GM19467 (cell line): ENCODE measurements at regions not wholly inside any gene's neighbourhood (a gene's known extent, or its start where the extent isn't known, plus 50 kb on each side); places are given as distances from the start of the nearest gene placed in this dataset.
A peak's percentile ranks its signal among the peaks of the same experiment; 100 is the strongest.

ENCODE experiments used
- ATAC-seq: cut with Tn5 transposase; IDR thresholded peaks from one replicate; pipeline ENCODE4 v1.9.1; 2021; ENCODE audit warnings: mild to moderate bottlenecking, moderate library complexity; ENCODE audit not compliant: unreplicated experiment

DNA sequence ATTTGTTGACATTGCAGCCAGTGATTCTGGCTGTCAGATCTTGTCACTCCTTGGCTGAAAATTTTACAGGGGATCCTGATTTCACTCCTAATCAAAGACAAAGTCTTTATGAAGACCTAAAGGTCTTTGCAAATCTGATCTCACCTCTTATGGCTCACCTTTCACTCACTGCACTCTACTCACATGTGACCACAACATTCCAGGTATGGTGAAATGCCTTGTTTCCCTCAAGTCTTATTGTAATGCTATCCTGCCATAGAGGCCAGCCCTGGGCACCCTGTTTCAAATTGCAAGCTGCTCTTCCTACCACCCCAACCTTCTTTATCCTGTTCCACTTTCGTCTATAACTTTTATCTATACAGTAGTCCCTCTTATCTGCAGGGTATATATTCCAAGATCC, 200.1 kb downstream of the NDFIP2 start:
- ATAC-seq, result no peak

DNA sequence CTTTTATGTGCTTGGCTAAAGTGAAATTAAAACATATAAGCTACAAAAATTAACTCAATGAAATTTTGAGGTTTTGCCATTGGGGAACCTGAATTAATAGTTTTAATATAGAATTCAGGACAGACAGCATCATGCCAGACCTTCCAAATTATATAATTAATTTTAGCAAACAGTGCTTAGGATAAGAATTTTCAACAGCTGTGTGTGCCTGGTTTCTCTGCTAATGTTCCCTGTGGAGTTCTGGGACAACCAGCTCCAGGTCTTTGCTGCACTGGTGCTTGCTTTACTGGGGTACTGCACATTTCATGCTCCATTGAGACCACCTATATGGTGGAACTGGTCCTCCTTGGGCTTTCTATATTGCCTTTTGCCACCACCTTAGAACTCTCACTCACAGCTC, 199.5 kb downstream of the NDFIP2 start:
- no peak for ATAC-seq

DNA sequence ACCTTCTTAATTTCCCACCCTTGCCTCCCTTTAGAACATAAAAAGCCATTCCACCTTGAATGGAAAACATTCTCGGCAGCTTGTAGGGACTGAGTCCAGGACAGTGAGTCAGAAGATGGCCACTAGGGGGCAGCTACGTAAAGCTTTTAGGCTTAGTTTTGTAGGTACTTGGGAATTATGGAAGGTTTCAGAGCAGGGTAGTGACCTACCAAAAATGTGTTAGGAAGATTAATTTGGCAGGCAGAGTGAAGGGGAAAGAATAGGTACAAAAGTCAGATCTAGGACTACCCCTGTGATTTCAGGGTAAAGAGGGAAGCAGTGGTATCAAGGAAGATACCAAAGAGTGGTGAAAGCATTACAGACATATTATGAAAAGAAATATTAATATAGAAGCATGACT, 198.4 kb downstream of the NDFIP2 start:
- peak; percentile 73 for ATAC-seq

DNA sequence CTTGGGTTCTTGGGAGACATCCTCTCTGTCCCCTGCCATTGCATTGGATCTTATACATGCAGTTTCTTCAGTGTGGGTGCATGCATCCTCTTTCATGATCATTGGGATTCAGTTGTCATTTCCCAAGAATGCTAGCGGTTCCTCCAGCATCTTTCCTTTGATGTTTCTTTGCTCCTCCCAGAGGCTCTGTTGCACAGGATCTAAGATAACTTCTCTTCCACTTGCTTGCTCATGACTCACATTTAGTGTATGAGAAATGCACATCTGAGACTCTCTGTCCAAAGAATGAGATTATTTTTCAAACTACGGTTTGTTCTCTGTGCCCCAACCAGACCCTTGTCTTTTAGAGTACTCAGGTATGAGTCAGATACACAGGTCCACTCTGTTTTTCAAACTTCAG, 197.1 kb downstream of the NDFIP2 start:
- ATAC-seq, result no peak

DNA sequence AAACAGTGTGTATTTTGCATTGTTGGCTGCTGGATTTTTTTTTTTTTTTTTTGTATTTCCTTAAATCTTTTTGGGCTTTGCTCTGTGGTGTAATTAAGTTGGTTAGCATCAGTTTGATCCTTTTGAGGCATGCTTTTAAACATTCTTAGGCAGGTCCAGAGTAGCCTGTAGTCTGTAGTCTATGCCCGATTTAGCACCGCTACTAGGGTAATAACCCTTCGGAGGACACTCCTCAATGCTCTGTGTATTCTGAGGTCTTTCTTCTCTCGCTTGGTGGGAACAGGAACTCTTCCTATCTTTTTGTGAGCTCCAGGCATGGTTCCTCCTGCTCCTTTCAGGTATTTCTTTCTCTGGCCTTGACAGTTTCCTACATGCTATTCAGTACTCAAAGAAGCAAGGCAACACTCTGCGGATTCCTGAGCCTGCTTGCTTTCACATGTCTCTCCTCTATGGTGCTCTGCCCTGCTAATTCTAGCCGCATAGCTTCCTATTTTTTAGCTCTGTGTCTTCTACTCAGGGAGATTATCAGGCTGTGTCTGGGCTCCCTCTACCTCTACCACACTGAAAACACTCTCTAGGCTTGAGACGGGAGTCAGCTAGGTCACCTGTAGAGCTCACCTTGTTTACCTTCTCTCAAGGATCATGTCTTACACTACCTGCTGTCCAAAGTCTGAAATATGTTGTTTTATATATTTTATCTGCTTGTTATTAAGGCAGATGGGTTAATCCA, 195.1 kb downstream of the NDFIP2 start:
- ATAC-seq, result no peak

DNA sequence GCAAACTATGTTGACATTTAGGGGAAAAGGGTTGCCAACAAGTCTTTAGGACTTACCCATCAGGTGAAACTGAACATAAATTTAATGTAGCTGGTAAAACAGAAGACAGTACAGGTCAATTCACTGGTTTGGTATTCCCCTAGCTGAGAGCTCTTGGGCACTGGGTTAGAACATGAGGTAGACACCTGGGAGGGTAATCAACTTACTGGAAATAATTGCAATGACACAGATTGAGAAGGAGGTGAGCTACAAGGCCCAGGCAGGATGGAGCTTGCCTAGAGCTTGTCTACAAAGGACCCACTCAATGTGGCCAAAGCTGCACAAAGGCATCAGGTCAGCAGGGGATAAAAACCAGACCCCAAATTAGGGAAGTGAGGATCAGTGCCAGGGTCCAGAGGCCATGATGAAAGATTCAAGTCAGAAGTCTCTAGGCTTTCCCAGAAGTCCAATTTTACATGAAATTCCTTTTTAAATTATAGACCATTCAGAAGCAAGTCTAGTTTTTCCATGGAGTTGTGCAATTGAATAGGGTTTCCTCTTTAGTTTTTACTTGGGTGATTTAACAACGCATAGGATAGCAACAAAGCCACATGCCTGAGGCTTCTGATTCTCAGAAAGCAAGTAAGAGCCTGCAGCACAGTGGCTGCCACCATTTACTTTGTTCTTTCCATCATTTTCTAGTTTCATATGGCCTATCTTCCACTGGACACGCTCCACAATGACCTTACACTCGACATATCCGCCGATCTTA, 194.0 kb downstream of the NDFIP2 start:
- ATAC-seq, result no peak

DNA sequence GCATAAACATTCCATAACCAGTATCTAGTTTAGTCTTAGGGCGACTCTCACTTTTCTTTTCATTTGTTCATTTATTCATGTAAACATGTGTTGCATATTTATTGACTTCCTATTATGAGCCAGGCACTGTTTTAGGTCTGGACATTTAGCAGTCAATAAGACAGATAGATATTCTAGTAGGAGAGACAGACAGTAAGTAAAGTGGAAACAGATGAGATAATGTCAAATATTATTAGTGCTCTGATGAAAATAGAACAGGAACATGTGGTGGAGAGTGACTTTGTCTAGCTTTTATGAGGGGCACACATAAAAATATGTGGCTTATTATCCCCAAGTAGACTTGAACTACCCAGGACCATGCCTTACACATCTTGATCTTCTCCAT, 193.0 kb downstream of the NDFIP2 start:
- ATAC-seq, result no peak

DNA sequence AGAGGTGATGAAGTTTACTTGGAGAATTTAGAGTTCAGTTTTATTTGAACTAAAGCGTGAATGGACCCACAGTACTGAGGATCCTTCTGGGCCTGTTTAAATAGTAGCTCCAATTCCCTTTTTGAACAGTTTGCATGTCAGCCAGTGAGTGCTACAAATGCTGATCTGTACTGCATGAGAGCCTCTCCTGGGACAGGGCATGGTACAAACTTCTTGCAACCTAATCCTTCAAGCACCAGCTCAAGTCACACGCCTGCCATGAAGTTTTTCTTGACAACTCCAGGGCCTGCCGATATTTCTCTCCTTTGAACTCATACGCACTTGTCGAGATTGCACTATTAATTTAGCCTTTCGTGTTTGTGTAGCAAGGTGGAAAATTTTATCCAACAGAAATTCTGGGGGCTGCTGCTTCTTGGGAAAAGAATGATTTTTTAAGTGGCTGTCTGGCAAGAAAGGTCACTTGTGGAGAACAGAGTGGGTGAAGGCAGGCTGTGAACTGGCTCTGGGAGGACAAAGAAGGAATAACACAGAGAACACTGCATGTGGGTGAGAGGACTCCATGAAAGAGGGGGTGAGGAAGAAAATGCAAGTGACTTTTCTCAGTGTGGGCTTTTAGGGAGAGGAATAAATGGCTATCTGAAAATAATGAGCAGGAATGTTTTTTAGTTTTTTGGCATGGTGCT, 192.5 kb downstream of the NDFIP2 start:
- ATAC-seq, result no peak

DNA sequence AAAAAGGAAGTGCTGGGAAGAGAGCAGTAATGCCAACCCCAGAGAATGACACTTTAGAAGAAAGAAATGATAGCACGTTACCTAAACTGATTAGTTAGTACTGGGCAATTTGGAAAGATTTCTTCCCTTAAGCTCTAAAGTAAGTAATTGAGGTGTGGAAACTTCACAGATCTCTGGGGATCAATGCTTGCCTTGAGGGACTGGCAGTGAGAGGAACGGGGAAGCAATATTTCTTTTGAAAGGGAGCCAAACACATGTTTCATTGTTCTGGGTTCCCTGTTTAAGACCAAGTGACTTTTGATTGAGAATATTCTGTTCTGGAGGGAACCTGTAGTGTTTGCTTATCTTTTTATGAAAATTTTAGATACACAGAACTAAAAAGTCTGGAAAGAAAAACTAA, 190.5 kb downstream of the NDFIP2 start:
- no peak for ATAC-seq

DNA sequence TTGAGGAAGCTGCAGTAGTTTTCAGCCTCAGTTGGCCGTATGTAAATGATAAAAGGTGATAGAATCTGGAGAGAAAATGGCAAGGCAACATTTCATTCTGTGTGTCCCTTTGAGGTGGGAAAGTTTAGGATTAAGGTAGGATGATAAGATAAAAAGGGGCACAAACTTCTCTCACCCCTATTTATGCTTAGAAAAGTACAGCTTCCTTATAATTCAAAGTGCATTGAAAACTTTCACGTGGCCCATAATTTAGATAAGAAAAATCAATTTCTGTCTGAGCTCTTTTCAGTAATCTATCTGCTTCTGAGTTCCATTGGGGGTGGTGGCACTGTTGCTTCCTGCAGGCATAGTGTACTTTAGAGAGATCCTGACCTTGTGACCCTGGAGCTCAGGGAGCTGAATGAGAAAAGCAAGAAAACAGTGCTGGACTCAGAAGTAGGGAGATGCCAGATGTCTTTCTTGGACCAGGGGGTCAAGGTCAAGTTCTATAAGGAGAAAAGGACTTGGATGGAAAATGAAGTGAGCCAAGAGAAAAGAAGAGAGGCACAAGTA, 187.3 kb downstream of the NDFIP2 start:
- ATAC-seq, result no peak

DNA sequence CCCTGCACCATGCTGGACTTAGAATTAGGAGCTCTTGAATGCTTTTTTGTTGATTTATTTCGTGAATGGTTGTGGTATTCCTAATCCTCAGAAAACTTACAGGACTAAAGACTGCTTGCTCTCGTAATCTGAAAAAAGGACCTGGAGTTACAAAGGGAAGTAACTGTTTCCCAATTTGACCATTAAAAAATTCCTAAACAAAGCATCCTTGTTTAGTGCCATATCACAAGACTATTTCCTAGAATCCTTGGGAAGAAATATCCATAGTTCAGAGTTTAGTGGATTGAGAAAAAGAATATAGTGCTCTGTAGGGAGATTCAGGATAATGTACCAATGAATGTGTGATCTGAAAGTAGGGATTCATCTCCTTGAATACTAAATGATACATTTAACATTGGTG, 186.8 kb downstream of the NDFIP2 start:
- no peak for ATAC-seq

DNA sequence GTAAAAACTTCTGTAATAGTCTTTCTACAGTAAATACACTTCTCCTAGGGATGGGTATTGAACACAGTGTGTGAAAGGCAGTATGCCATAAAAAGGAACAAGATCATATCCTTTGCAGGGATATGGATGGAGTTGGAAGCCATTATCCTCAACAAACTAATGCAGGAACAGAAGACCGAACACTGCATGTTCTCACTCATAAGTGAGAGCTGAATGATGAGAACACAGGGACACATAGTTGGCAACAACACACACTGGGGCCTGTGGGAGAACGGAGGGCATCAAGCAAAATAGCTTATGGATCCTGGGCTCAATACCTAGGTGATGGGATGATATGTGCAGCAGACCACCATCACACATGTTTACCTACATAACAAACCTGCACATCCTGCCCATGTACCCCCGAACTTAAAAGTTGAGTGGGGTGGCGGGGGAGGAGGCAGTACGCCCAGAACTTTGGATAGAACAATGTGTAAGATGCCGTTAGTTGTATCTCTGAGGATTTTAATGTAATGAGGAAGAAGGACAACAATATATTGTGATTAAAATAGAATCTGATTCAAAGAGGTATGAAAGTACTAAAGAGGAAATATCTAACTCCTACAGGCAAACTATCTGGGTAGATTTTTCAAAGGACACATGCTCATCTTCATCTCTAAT, 183.2 kb downstream of the NDFIP2 start:
- no peak for ATAC-seq

DNA sequence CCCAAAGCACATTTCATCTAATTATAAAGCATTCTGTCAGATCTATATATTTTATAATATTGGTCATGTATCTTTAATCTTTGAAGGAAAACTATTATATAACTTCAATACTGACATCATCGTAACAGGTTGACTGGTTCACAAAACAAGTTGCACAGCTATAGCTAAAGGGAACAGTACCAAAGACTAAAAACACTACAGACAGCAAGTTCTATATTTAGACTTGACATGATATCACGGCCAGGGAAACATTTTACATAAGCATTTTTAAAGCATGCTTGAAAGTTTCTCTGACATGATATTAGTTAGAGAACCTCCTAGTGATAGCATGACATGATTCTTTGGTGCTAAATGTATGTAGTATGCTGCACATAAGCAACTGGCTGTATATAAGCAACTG, 182.5 kb downstream of the NDFIP2 start:
- no peak for ATAC-seq

DNA sequence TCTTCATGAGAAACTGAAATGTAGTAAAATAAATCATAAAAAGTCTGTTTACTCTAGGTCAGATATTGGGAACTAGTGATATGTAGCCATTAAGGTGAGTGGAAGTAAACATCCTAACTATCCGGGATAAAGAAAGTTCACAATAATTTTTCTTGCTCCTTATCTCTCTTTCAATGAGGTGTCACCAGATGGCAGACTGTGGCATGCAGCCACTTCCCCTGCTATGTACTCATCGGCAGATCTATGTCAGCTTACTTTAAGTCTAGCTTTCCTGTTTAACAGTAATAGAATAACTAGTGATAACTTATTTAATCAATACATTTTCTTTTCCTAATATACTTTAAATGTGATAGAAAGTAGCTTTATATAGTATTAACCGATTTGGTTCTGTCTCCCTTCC, 181.9 kb downstream of the NDFIP2 start:
- ATAC-seq, result no peak

DNA sequence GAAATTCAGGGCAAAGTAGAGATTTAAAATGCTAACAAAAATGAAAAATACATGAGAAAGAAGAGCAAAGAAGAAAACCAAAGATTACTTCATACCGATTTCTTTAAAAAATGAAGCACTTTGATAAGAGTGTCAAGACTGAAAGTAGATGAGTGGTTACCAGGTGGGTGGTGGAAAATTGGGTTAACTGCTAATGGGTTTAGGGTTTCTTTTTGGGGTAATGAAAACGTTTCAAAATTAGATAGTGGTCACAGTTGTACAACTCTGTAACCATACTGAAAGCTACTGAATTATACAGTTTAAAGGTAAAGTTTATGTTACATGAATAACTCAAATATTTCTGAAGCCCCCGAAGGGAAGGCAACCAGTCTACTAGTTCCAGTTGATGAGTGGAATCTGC, 179.4 kb downstream of the NDFIP2 start:
- ATAC-seq, result no peak

DNA sequence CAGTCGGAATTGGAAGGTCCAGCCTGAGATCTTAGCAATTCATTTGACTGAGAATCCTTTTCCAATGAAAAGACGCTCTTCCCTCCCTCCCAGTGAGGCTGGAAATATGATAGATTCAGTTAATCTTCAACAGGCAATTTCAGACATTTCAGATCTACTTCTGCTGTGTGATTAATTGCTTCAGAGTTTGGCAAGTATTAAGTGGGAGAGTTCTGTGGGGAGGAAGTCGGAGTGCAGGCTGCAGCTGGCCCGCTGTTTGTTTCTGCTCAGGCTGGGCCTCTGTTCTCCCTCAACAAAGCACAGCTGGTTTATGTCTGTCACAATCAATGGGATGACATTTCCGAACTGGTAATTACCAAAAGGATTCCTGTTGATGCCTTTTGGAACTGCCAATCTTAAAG, 178.2 kb downstream of the NDFIP2 start:
- no peak for ATAC-seq

DNA sequence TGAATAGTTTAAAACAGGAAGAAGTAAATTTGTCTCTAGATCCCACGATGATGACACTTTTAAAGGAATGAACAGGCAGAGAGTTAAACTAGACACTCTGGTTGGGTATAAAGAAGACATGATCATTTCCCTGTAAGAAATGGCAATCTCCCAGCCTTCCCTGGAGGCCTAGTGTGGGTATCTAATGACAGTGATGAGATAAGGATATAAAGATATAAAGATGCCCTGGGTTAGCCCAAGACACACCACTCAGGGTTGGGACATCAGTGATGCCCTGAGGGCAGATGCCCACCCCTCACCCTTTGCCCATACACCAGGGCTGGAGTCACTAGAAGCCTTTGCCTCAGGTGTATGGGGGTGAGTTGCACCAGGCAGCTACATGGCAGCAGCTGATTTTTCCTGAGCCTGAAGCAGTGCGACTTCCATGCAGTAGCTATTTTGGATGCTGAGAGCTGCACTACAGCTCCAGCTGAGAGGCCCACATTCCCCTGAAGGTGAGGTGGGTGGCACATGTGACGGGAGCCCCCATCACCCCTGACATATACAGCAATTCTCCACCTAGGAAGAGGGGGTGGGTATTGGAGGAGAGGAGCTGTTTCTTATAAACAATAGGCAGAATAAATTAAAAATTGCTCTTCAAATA, 177.5 kb downstream of the NDFIP2 start:
- no peak for ATAC-seq

DNA sequence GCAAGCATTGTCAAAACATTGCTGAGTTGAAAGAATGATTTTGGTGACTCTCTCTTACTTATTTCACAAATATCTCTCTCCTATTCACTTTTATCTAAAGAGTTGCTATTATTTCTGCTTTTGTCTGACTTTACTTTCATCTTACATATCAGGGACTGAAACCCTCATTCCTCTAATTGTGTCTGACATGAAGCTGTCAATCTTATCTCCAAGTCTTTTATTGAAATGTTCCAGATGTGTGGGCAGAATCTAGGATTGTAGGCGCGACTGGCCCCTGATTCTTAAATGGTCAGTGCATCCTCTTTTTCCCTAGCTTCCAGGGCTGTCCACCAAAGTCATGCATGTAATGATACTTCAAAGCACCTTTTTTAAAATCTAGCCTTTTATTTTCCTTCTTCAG, 174.6 kb downstream of the NDFIP2 start:
- ATAC-seq, result no peak

DNA sequence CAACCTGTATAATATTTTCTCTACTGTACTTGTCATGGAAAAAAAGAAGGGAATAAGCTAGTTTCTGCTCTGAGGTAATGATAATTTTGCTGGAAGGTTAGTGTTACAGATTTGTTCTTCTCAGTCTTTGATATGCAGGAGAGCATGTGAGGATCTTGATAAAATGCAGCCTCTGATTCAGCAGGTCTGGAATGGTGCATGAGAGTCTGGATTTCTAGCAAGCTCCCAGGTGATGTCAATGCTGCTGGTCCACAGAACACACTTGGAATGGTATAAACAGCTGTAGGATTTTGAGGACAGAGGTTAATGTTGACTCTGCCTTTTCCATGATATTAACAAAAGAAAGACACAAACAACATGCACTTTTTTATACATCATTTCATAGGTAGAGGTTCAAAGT, 173.6 kb downstream of the NDFIP2 start:
- no peak for ATAC-seq

DNA sequence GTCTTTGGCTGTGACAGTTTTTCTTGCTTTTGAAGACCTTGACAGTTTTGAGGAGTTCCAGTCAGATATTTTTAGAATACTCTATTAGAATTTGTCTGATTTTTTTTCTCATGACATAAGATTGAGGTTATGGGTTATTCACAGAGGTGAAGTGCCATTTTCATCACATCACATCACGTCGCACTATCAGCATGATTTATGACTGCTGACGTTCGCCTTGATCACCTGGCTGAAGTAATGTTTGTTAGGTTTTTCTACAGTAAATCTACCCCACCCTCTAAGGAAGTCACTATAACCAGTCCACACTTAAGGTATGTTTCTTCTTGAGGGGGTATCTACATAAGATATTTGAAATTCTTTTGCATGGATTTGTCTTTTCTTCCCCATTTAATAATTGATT, 169.7 kb downstream of the NDFIP2 start:
- ATAC-seq, result no peak

DNA sequence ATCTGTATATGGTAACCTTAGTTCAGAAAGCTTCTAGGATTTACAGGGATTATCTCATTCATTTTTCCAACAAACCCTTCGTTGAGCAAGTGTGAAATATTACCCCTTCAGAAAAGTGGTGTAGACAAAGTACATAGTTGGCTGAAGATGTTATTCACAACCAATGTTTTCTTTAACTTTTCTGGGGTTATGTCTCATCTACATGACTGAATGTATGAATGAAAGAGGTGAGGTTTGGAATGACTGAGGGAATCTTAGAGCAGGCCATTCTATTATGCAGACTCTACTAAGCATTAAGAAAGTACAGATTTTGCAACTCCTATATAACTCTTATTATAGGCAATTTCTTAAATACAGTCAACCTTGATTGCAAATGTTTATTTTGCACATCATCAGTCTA, 167.2 kb downstream of the NDFIP2 start:
- no peak for ATAC-seq
